NCI-H345 (cell line): ENCODE measurements at regions not wholly inside any gene's neighbourhood (a gene's known extent, or its start where the extent isn't known, plus 50 kb on each side); places are given as distances from the start of the nearest gene placed in this dataset.
"Not testable (repeated sequence)": the region's sequence is repeated elsewhere in the genome, so short reads cannot be mapped to it uniquely, and the experiment has no call there.

Experiments
- DNase-seq: peaks from one replicate; lab custom pipeline; 2025; lab: John Stamatoyannopoulos, UW

DNA sequence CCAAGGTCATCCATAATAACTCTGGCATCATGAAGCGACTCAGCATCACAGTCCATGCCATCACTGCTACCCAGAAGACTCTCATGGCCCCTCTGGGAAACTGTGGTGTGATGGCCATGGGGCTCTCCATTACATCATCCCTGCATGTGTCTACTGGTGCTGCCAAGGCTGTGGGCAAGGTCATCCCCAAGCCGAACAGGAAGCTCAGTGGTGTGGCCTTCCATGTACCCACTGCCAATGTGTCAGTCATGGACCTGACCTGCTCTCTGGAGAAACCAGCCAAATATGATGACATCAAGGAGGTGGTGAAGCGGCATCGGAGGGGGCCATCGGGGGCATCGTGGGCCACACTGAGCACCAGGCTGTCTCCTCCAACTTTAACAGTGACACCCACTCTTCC, 65.1 kb upstream of the ARHGAP29 start:
- no peak for DNase-seq

GRCh38 chr1:94301186-94301585, 63.8 kb upstream of the ARHGAP29 start:
- no peak for DNase-seq

DNA sequence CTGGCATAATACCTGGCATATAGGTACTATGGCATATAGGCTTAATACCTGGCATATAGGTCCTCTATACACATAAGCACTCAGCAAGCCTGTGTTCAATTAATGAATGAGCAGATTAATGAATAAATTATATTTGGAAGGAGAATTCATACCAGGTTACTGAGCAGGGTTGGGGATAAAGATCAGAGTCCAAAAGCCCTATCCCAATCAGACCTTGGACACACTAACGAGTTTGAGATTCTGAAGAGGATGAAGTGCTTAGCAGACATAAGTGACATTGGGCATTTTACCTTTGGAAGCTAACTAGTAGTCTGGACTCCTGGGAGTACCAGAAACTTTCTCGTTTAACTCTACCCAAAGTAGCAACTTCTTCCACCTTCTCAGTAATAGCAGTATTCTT, 63.3 kb upstream of the ARHGAP29 start:
- no peak for DNase-seq

GRCh38 chr1:94299627-94300553, 62.5 kb upstream of the ARHGAP29 start:
- no peak for DNase-seq

- no peak for DNase-seq
These were observed 61.5 kb upstream of the ARHGAP29 start for GRCh38 chr1:94298861-94299260.

DNA sequence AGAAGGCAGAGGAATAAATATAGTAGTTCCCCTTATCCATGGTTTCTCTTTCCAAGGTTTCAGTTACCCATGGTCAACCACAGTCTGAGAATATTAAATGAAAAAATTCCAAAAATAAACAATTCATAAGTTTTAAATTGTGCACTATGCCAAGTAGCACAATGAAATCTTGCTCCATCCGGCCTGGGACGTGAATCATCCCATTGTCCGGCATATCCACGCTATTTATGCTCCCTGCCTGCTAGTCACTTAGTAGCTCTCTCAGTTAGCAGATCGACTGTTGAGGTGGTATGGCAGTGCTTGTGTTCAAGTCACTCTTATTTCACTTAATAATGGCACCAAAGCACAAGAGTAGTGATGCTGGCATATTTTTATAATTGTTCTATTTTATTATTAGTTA, 58.6 kb upstream of the ARHGAP29 start:
- no peak for DNase-seq

DNA sequence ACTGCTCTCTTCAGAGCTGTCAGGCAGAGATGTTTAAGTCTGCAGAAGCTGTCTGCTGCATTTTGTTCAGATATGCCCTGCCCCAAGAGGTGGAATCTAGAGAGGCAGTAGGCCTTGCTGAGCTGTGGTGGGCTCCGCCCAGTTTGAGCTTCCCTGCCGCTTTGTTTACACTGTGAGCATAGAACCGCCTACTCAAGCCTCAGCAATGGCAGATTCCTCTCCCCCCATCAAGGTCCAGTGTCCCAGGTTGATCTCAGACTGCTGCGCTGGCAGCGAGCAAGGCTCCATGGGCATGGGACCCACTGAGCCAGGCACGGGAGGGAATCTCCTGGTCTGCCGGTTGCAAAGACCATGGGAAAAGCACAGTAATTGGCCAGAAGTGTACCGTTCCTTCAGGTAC, 55.6 kb upstream of the ARHGAP29 start:
- DNase-seq: not testable (repeated sequence)

GRCh38 chr1:94289244-94289643, 51.9 kb upstream of the ARHGAP29 start:
- not testable (repeated sequence) for DNase-seq
